ENCODE measurements at regions not wholly inside any gene's neighbourhood (a gene's known extent, or its start where the extent isn't known, plus 50 kb on each side); places are given as distances from the start of the nearest gene placed in this dataset.

GRCh38 chr12:127327986-127328385 lies 939.0 kb upstream of the TMEM132C start:
- H3K9me3 ChIP-seq (ENCODE audit: control insufficient read depth in 3 of 3, low read length in 3 of 3), result no peaks in the 10 kb centered on the region
- no peaks in the 10 kb centered on the region for H3K27me3 ChIP-seq (ENCODE audit: control insufficient read depth in 3 of 3, insufficient read depth in 3 of 3, low read length in 3 of 3)
- H3K4me3 ChIP-seq (ENCODE audit: low read length in 3 of 3), result no peak overlapping the region
- no peak overlapping the region for H3K27ac ChIP-seq (ENCODE audit: low read depth, low read length)
- no peaks in the 10 kb centered on the region for H3K4me1 ChIP-seq (ENCODE audit: control insufficient read depth in 3 of 3, insufficient read depth in 3 of 3, low read length in 3 of 3)
- no peak overlapping the region for H3K9ac ChIP-seq (ENCODE audit: low read depth in 1 of 3, low read length in 3 of 3)
- H3K36me3 ChIP-seq (ENCODE audit: control insufficient read depth in 3 of 3, insufficient read depth in 3 of 3, low read length in 3 of 3), result no peaks in the 10 kb centered on the region

GRCh38 chr12:127328867-127329266 lies 938.1 kb upstream of the TMEM132C start:
- no peaks in the 10 kb centered on the region for H3K36me3 ChIP-seq (ENCODE audit: control insufficient read depth in 3 of 3, insufficient read depth in 3 of 3, low read length in 3 of 3)
- no peak overlapping the region for H3K9ac ChIP-seq (ENCODE audit: low read depth in 1 of 3, low read length in 3 of 3)
- H3K4me3 ChIP-seq (ENCODE audit: low read length in 3 of 3), result no peak overlapping the region
- H3K27me3 ChIP-seq (ENCODE audit: control insufficient read depth in 3 of 3, insufficient read depth in 3 of 3, low read length in 3 of 3), result no peaks in the 10 kb centered on the region
- H3K27ac ChIP-seq (ENCODE audit: low read depth, low read length), result no peak overlapping the region
- H3K4me1 ChIP-seq (ENCODE audit: control insufficient read depth in 3 of 3, insufficient read depth in 3 of 3, low read length in 3 of 3), result no peaks in the 10 kb centered on the region
- no peaks in the 10 kb centered on the region for H3K9me3 ChIP-seq (ENCODE audit: control insufficient read depth in 3 of 3, low read length in 3 of 3)

GRCh38 chr12:127334365-127334764 lies 932.6 kb upstream of the TMEM132C start:
- Histone ChIP-seq H3K4me3 (ENCODE audit: low read length in 3 of 3) (no peak overlapping the region), H3K9me3 (ENCODE audit: control insufficient read depth in 3 of 3, low read length in 3 of 3) (no peaks in the 10 kb centered on the region), H3K9ac (ENCODE audit: low read depth in 1 of 3, low read length in 3 of 3) (no peak overlapping the region), H3K36me3 (ENCODE audit: control insufficient read depth in 3 of 3, insufficient read depth in 3 of 3, low read length in 3 of 3) (no peaks in the 10 kb centered on the region), H3K27ac (ENCODE audit: low read depth, low read length) (no peak overlapping the region), H3K27me3 (ENCODE audit: control insufficient read depth in 3 of 3, insufficient read depth in 3 of 3, low read length in 3 of 3) (no peaks in the 10 kb centered on the region), H3K4me1 (ENCODE audit: control insufficient read depth in 3 of 3, insufficient read depth in 3 of 3, low read length in 3 of 3) (no peaks in the 10 kb centered on the region)

- no peak overlapping the region for H3K4me3 ChIP-seq (ENCODE audit: low read length in 3 of 3)
- no peaks in the 10 kb centered on the region for H3K9me3 ChIP-seq (ENCODE audit: control insufficient read depth in 3 of 3, low read length in 3 of 3)
- no peaks in the 10 kb centered on the region for H3K27me3 ChIP-seq (ENCODE audit: control insufficient read depth in 3 of 3, insufficient read depth in 3 of 3, low read length in 3 of 3)
- no peaks in the 10 kb centered on the region for H3K4me1 ChIP-seq (ENCODE audit: control insufficient read depth in 3 of 3, insufficient read depth in 3 of 3, low read length in 3 of 3)
- no peaks in the 10 kb centered on the region for H3K36me3 ChIP-seq (ENCODE audit: control insufficient read depth in 3 of 3, insufficient read depth in 3 of 3, low read length in 3 of 3)
- H3K27ac ChIP-seq (ENCODE audit: low read depth, low read length), result no peak overlapping the region
- no peak overlapping the region for H3K9ac ChIP-seq (ENCODE audit: low read depth in 1 of 3, low read length in 3 of 3)
These were observed 931.9 kb upstream of the TMEM132C start for GRCh38 chr12:127334912-127335644.

- no peaks in the 10 kb centered on the region for H3K27me3 ChIP-seq (ENCODE audit: control insufficient read depth in 3 of 3, insufficient read depth in 3 of 3, low read length in 3 of 3)
- H3K36me3 ChIP-seq (ENCODE audit: control insufficient read depth in 3 of 3, insufficient read depth in 3 of 3, low read length in 3 of 3), result no peaks in the 10 kb centered on the region
- no peaks in the 10 kb centered on the region for H3K9me3 ChIP-seq (ENCODE audit: control insufficient read depth in 3 of 3, low read length in 3 of 3)
- no peaks in the 10 kb centered on the region for H3K4me1 ChIP-seq (ENCODE audit: control insufficient read depth in 3 of 3, insufficient read depth in 3 of 3, low read length in 3 of 3)
- H3K9ac ChIP-seq (ENCODE audit: low read depth in 1 of 3, low read length in 3 of 3), result no peak overlapping the region
- no peak overlapping the region for H3K27ac ChIP-seq (ENCODE audit: low read depth, low read length)
- no peak overlapping the region for H3K4me3 ChIP-seq (ENCODE audit: low read length in 3 of 3)
These were observed 930.6 kb upstream of the TMEM132C start for GRCh38 chr12:127336416-127336815.

- Histone ChIP-seq H3K27ac (ENCODE audit: low read depth, low read length) (no peak overlapping the region), H3K36me3 (ENCODE audit: control insufficient read depth in 3 of 3, insufficient read depth in 3 of 3, low read length in 3 of 3) (no peaks in the 10 kb centered on the region), H3K4me3 (ENCODE audit: low read length in 3 of 3) (no peak overlapping the region), H3K4me1 (ENCODE audit: control insufficient read depth in 3 of 3, insufficient read depth in 3 of 3, low read length in 3 of 3) (no peaks in the 10 kb centered on the region), H3K9me3 (ENCODE audit: control insufficient read depth in 3 of 3, low read length in 3 of 3) (no peaks in the 10 kb centered on the region), H3K27me3 (ENCODE audit: control insufficient read depth in 3 of 3, insufficient read depth in 3 of 3, low read length in 3 of 3) (no peaks in the 10 kb centered on the region), H3K9ac (ENCODE audit: low read depth in 1 of 3, low read length in 3 of 3) (no peak overlapping the region)
These were observed 927.9 kb upstream of the TMEM132C start for GRCh38 chr12:127339065-127339464.

GRCh38 chr12:127340381-127340780 lies 926.6 kb upstream of the TMEM132C start:
- H3K9ac ChIP-seq (ENCODE audit: low read depth in 1 of 3, low read length in 3 of 3), result no peak overlapping the region
- no peak overlapping the region for H3K4me3 ChIP-seq (ENCODE audit: low read length in 3 of 3)
- H3K9me3 ChIP-seq (ENCODE audit: control insufficient read depth in 3 of 3, low read length in 3 of 3), result no peaks in the 10 kb centered on the region
- H3K4me1 ChIP-seq (ENCODE audit: control insufficient read depth in 3 of 3, insufficient read depth in 3 of 3, low read length in 3 of 3), result no peaks in the 10 kb centered on the region
- no peak overlapping the region for H3K27ac ChIP-seq (ENCODE audit: low read depth, low read length)
- H3K36me3 ChIP-seq (ENCODE audit: control insufficient read depth in 3 of 3, insufficient read depth in 3 of 3, low read length in 3 of 3), result no peaks in the 10 kb centered on the region
- no peaks in the 10 kb centered on the region for H3K27me3 ChIP-seq (ENCODE audit: control insufficient read depth in 3 of 3, insufficient read depth in 3 of 3, low read length in 3 of 3)

- H3K4me3 ChIP-seq (ENCODE audit: low read length in 3 of 3), result no peak overlapping the region
- H3K9ac ChIP-seq (ENCODE audit: low read depth in 1 of 3, low read length in 3 of 3), result no peak overlapping the region
- H3K36me3 ChIP-seq (ENCODE audit: control insufficient read depth in 3 of 3, insufficient read depth in 3 of 3, low read length in 3 of 3), result no peaks in the 10 kb centered on the region
- no peaks in the 10 kb centered on the region for H3K27me3 ChIP-seq (ENCODE audit: control insufficient read depth in 3 of 3, insufficient read depth in 3 of 3, low read length in 3 of 3)
- no peaks in the 10 kb centered on the region for H3K4me1 ChIP-seq (ENCODE audit: control insufficient read depth in 3 of 3, insufficient read depth in 3 of 3, low read length in 3 of 3)
- no peak overlapping the region for H3K27ac ChIP-seq (ENCODE audit: low read depth, low read length)
- H3K9me3 ChIP-seq (ENCODE audit: control insufficient read depth in 3 of 3, low read length in 3 of 3), result no peaks in the 10 kb centered on the region
These were observed 924.1 kb upstream of the TMEM132C start for GRCh38 chr12:127342861-127343260.

- H3K27ac ChIP-seq (ENCODE audit: low read depth, low read length), result no peak overlapping the region
- H3K4me3 ChIP-seq (ENCODE audit: low read length in 3 of 3), result no peak overlapping the region
- no peaks in the 10 kb centered on the region for H3K36me3 ChIP-seq (ENCODE audit: control insufficient read depth in 3 of 3, insufficient read depth in 3 of 3, low read length in 3 of 3)
- no peak overlapping the region for H3K9ac ChIP-seq (ENCODE audit: low read depth in 1 of 3, low read length in 3 of 3)
- H3K27me3 ChIP-seq (ENCODE audit: control insufficient read depth in 3 of 3, insufficient read depth in 3 of 3, low read length in 3 of 3), result no peaks in the 10 kb centered on the region
- no peaks in the 10 kb centered on the region for H3K4me1 ChIP-seq (ENCODE audit: control insufficient read depth in 3 of 3, insufficient read depth in 3 of 3, low read length in 3 of 3)
- H3K9me3 ChIP-seq (ENCODE audit: control insufficient read depth in 3 of 3, low read length in 3 of 3), result no peaks in the 10 kb centered on the region
These were observed 923.0 kb upstream of the TMEM132C start for GRCh38 chr12:127343940-127344339.

GRCh38 chr12:127351481-127352010 lies 915.4 kb upstream of the TMEM132C start:
- Histone ChIP-seq H3K9me3 (ENCODE audit: control insufficient read depth in 3 of 3, low read length in 3 of 3) (no peaks in the 10 kb centered on the region), H3K27ac (ENCODE audit: low read depth, low read length) (no peak overlapping the region), H3K36me3 (ENCODE audit: control insufficient read depth in 3 of 3, insufficient read depth in 3 of 3, low read length in 3 of 3) (no peaks in the 10 kb centered on the region), H3K27me3 (ENCODE audit: control insufficient read depth in 3 of 3, insufficient read depth in 3 of 3, low read length in 3 of 3) (no peaks in the 10 kb centered on the region), H3K4me1 (ENCODE audit: control insufficient read depth in 3 of 3, insufficient read depth in 3 of 3, low read length in 3 of 3) (no peaks in the 10 kb centered on the region), H3K4me3 (ENCODE audit: low read length in 3 of 3) (no peak overlapping the region), H3K9ac (ENCODE audit: low read depth in 1 of 3, low read length in 3 of 3) (no peak overlapping the region)

Measured in skeletal muscle tissue (tissue), 3 donors.